HEK293T (cell line): ENCODE measurements at regions not wholly inside any gene's neighbourhood (a gene's known extent, or its start where the extent isn't known, plus 50 kb on each side); places are given as distances from the start of the nearest gene placed in this dataset.

Source experiments
- CTCF ChIA-PET: fragments of 350-600 bp; formaldehyde crosslinking; extraction: SDS; loops from one replicate; lab custom pipeline; 2021; ENCODE audit warnings: antibody characterized with exemption, inconsistent platforms; lab: Yijun Ruan, JAX
- POLR2A ChIA-PET: fragments of 350-600 bp; formaldehyde crosslinking; extraction: SDS; loops from one replicate; lab custom pipeline; 2020; ENCODE audit warnings: antibody characterized with exemption, inconsistent platforms; lab: Yijun Ruan, JAX
- DNase-seq: peaks from one replicate; pipeline ENCODE4 v3.0.0; 2012; ENCODE audit warnings: mixed read lengths; ENCODE audit errors: extremely low spot score
- ARNT ChIP-seq: fragments of 450-650 bp; IDR thresholded peaks from 2 replicates; pipeline ENCODE4 v1.6.1; 2017; ENCODE audit warnings: mild to moderate bottlenecking
- BHLHE40 ChIP-seq: fragments of 450-650 bp; IDR thresholded peaks from 2 replicates; pipeline ENCODE4 v1.6.1; 2016; ENCODE audit warnings: mild to moderate bottlenecking, moderate library complexity, borderline replicate concordance
- CTBP1 ChIP-seq: fragments of 450-650 bp; IDR thresholded peaks from 2 replicates; pipeline ENCODE4 v1.6.1; 2016; ENCODE audit warnings: borderline replicate concordance
- ELF4 ChIP-seq: fragments of 450-650 bp; IDR thresholded peaks from 2 replicates; pipeline ENCODE4 v1.6.1; 2017; ENCODE audit warnings: antibody characterized with exemption
- FOXA1 ChIP-seq: fragments of 450-650 bp; IDR thresholded peaks from 2 replicates; pipeline ENCODE4 v1.6.1; 2016; ENCODE audit warnings: mild to moderate bottlenecking
- FOXK2 ChIP-seq: fragments of 450-650 bp; IDR thresholded peaks from 2 replicates; pipeline ENCODE4 v1.6.1; 2016; ENCODE audit warnings: mild to moderate bottlenecking
- FOXM1 ChIP-seq: fragments of 450-650 bp; IDR thresholded peaks from 2 replicates; pipeline ENCODE4 v1.6.1; 2017; ENCODE audit warnings: mild to moderate bottlenecking, borderline replicate concordance
- HDGF ChIP-seq: fragments of 450-650 bp; IDR thresholded peaks from 2 replicates; pipeline ENCODE4 v1.6.1; 2017; ENCODE audit warnings: antibody characterized with exemption, borderline replicate concordance
- L3MBTL2 ChIP-seq: fragments of 450-650 bp; conservative IDR thresholded peaks from 2 replicates; pipeline ENCODE4 v1.6.1; 2016; ENCODE audit warnings: mild to moderate bottlenecking
- LEF1 ChIP-seq: fragments of 450-650 bp; IDR thresholded peaks from 2 replicates; pipeline ENCODE4 v1.6.1; 2017; ENCODE audit warnings: mild to moderate bottlenecking, borderline replicate concordance
- NFRKB ChIP-seq: fragments of 450-650 bp; IDR thresholded peaks from 2 replicates; pipeline ENCODE4 v1.6.1; 2016; ENCODE audit warnings: mild to moderate bottlenecking, moderate library complexity
- PKNOX1 ChIP-seq: fragments of 450-650 bp; IDR thresholded peaks from 2 replicates; pipeline ENCODE4 v1.6.1; 2016
- SP1 ChIP-seq: fragments of 450-650 bp; IDR thresholded peaks from 2 replicates; pipeline ENCODE4 v1.6.1; 2017
- SUZ12 ChIP-seq: fragments of 450-650 bp; IDR thresholded peaks from 2 replicates; pipeline ENCODE4 v1.6.1; 2016; ENCODE audit warnings: mild to moderate bottlenecking
- TARDBP ChIP-seq: fragments of 450-650 bp; IDR thresholded peaks from 2 replicates; pipeline ENCODE4 v1.6.1; 2016
- ZNF384 ChIP-seq: fragments of 450-650 bp; IDR thresholded peaks from 2 replicates; pipeline ENCODE4 v1.6.1; 2016

GRCh38 chr13:34156841-34157365, 339.0 kb downstream of the RFC3 start:
- peak; percentile 45 for DNase-seq
- no peak for TF ChIP-seq LEF1
- peak; percentile 19; the same call in 1 of the 2 replicates for TF ChIP-seq L3MBTL2
- ChIA-PET POLR2A (no interaction called here), CTCF (interaction anchor here (0.7 kb wide), 1 partner anchor 1197 kb away, joined by 5 read pairs; no protein-coding TSS in a partner anchor)

GRCh38 chr13:34159946-34160345, 342.0 kb downstream of the RFC3 start:
- TF ChIP-seq L3MBTL2 (no peak), NFRKB (no peak), PKNOX1 (no peak), BHLHE40 (no peak), HDGF (no peak), TARDBP (no peak), ARNT (no peak), FOXK2 (no peak), ZNF384 (no peak), ELF4 (no peak), CTBP1 (no peak), FOXM1 (no peak), SP1 (no peak), SUZ12 (no peak), FOXA1 (no peak), LEF1 (no peak)
- ChIA-PET CTCF (no interaction called here), POLR2A (no interaction called here)
- DNase-seq: no peak

- DNase-seq: no peak
- ChIA-PET CTCF (no interaction called here), POLR2A (no interaction called here)
- no peak for TF ChIP-seq SP1
- peak; percentile 83 for TF ChIP-seq PKNOX1
Observed at GRCh38 chr13:34161931-34162543, 344.1 kb downstream of the RFC3 start.

- CTCF ChIA-PET: no interaction called here
- no peak for DNase-seq
- TF ChIP-seq SUZ12: no peak
- POLR2A ChIA-PET: no interaction called here
Observed at GRCh38 chr13:34162544-34162933, 344.6 kb downstream of the RFC3 start.

- DNase-seq: no peak
- ChIA-PET CTCF (interaction anchor here (0.7 kb wide), 1 partner anchor 236 kb away, joined by 3 read pairs; no protein-coding TSS in a partner anchor), POLR2A (no interaction called here)
- TF ChIP-seq SUZ12 (no peak), HDGF (no peak), PKNOX1 (no peak)
Observed at GRCh38 chr13:34164582-34164981, 346.6 kb downstream of the RFC3 start.

GRCh38 chr13:34165158-34165557, 347.2 kb downstream of the RFC3 start:
- TF ChIP-seq FOXM1: no peak
- TF ChIP-seq TARDBP: no peak
- TF ChIP-seq ELF4: no peak
- no peak for TF ChIP-seq ARNT
- no peak for TF ChIP-seq L3MBTL2
- TF ChIP-seq FOXK2: no peak
- no peak for TF ChIP-seq LEF1
- no peak for TF ChIP-seq SUZ12
- TF ChIP-seq SP1: no peak
- no peak for TF ChIP-seq HDGF
- TF ChIP-seq CTBP1: no peak
- TF ChIP-seq FOXA1: no peak
- no peak for TF ChIP-seq BHLHE40
- TF ChIP-seq ZNF384: no peak
- TF ChIP-seq NFRKB: no peak
- no peak for TF ChIP-seq PKNOX1
- no peak for DNase-seq
- CTCF ChIA-PET: no interaction called here
- POLR2A ChIA-PET: no interaction called here

GRCh38 chr13:34166406-34166805, 348.5 kb downstream of the RFC3 start:
- no peak for TF ChIP-seq ZNF384
- no peak for TF ChIP-seq L3MBTL2
- TF ChIP-seq ARNT: no peak
- TF ChIP-seq FOXK2: no peak
- no peak for TF ChIP-seq TARDBP
- TF ChIP-seq FOXA1: no peak
- no peak for TF ChIP-seq ELF4
- no peak for TF ChIP-seq PKNOX1
- TF ChIP-seq LEF1: no peak
- TF ChIP-seq FOXM1: no peak
- no peak for TF ChIP-seq CTBP1
- TF ChIP-seq HDGF: no peak
- TF ChIP-seq SUZ12: no peak
- no peak for TF ChIP-seq BHLHE40
- no peak for TF ChIP-seq NFRKB
- no peak for TF ChIP-seq SP1
- ChIA-PET CTCF (no interaction called here), POLR2A (no interaction called here)
- no peak for DNase-seq
